Muscle layer of duodenum (tissue), 2 donors: ENCODE measurements at regions not wholly inside any gene's neighbourhood (a gene's known extent, or its start where the extent isn't known, plus 50 kb on each side); places are given as distances from the start of the nearest gene placed in this dataset.

Experiments
- H3K27ac ChIP-seq: one replicate; pipeline ENCODE4 v1.7.0; 2013; ENCODE audit warnings: mild to moderate bottlenecking, low read length
- H3K27me3 ChIP-seq: one replicate; pipeline ENCODE4 v1.7.0; 2013; ENCODE audit warnings: low read depth, mild to moderate bottlenecking, control low read depth, low read length
- H3K36me3 ChIP-seq, 2 donors: one replicate each; pipeline ENCODE4 v1.7.0; 2013; ENCODE audit warnings: low read length in 2 of 2, control low read depth in 1 of 2, mild to moderate bottlenecking in 1 of 2; ENCODE audit not compliant: insufficient read depth in 2 of 2, control insufficient read depth in 1 of 2
- H3K4me1 ChIP-seq, 2 donors: one replicate each; pipeline ENCODE4 v1.7.0; 2013; ENCODE audit warnings: low read length in 2 of 2, mild to moderate bottlenecking in 2 of 2, control low read depth in 1 of 2, moderate library complexity in 1 of 2; ENCODE audit not compliant: insufficient read depth in 2 of 2, control insufficient read depth in 1 of 2
- H3K4me3 ChIP-seq, 2 donors: one replicate each; pipeline ENCODE4 v1.7.0; 2013; ENCODE audit warnings: low read length in 2 of 2, low read depth in 1 of 2, mild to moderate bottlenecking in 1 of 2
- H3K9me3 ChIP-seq, 2 donors: one replicate each; pipeline ENCODE4 v1.7.0; 2013; ENCODE audit warnings: low read length in 2 of 2, control low read depth in 1 of 2, mild to moderate bottlenecking in 1 of 2; ENCODE audit not compliant: control insufficient read depth in 1 of 2
- donor health status: healthy.

DNA sequence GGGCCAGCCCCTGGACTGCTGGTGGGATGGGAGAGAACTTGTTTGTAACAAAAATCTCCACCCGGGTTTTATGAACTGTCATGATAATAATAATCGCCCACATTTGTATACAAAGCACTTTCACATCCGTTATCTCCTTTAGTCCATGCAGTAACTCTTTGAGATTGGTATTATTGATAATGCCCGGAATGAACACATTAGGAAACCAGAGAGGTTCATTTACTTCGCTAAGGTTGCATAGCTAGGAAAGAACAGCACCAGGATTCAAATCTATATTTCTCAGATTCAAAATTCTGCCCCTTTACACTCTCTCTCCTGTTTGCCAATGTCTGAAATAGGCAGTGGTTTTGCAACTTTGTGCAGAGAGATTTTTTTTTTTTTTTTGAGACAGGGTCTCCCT is 131.4 kb downstream of the FOXD2 start:
- Histone ChIP-seq H3K27ac (no peak overlapping the region), H3K4me3 (no peak overlapping the region), H3K4me1 (no peaks in the 10 kb centered on the region), H3K9me3 (no peaks in the 10 kb centered on the region), H3K36me3 (no peaks in the 10 kb centered on the region), H3K27me3 (no peaks in the 10 kb centered on the region)

DNA sequence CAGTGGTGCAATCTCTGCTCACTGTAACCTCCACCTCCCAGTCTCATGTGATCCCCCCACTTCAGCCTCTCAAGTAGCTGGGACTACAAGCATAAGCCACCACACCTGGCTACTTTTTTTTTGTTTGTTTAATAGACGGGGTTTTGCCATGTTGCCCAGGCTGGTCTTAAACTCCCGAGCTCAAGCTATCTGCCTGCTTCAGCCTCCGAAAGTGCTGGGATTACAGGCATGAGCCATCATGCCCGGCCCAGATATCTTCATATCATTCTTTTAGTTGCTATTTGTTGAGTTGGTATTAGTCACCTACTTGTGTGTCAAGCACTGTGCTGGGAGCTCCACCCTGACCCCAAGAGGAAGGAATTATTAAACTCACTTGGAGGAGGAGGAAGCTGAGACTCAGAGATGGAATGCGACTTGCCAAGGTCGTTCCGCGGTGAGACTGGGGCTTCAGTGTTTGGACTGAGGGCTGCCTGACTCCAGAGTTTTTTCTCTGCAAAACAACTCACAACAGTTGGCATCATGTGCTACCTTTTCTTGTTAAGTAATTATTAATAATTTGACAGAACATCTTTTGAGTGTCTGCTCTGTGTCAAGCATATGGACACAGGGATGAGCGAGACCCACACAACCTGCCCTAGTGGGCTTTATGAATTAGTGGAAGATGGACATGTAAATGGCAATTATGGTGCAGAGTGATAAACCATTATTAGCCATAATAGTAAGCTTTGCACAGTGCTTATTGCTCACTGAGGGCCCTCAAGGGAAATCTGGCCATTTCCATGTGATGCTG is 132.0 kb downstream of the FOXD2 start:
- Histone ChIP-seq H3K36me3 (no peaks in the 10 kb centered on the region), H3K27ac (no peak overlapping the region), H3K4me1 (no peaks in the 10 kb centered on the region), H3K4me3 (no peak overlapping the region), H3K9me3 (no peaks in the 10 kb centered on the region), H3K27me3 (no peaks in the 10 kb centered on the region)

DNA sequence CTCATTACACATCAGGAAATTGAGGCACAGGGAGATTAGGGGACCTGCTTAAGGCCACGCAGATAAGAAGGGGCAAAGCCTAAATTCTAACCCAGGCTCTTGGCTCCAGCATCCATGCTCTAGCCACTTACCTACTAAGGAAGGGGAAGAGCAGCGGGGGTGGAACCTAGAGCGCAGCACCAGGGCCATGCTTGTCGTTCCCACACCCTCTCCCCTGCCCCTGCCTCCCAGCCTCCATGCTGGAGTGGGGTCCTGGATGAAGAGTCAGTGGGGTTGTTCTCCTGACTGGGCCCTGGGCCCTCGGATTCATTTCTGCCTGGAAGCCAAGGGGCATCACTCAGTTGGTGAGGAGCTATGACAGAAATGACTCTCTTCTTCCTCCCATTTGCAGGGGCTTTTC is 133.3 kb downstream of the FOXD2 start:
- H3K36me3 ChIP-seq: no peaks in the 10 kb centered on the region
- H3K9me3 ChIP-seq: no peaks in the 10 kb centered on the region
- no peaks in the 10 kb centered on the region for H3K27me3 ChIP-seq
- no peak overlapping the region for H3K4me3 ChIP-seq
- H3K4me1 ChIP-seq: no peaks in the 10 kb centered on the region
- H3K27ac ChIP-seq: no peak overlapping the region

DNA sequence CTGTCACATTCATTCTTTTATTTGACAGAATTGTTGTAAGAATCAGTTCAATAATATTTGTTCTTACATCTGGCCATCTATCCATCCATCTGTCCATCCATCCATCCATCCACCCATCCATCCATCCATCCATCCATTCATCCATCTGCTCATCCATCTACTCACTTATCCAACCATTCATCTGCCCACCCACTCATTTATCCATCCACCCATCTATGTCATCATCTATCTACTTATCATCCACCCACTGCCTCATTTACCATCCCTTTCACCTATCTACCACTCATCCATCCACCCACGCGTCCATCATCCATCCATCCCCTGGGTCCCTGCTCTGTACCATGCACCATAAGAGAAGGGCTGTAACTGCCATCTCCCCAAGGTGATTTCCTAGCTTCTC is 134.1 kb downstream of the FOXD2 start:
- no peaks in the 10 kb centered on the region for H3K36me3 ChIP-seq
- H3K27me3 ChIP-seq: no peaks in the 10 kb centered on the region
- no peak overlapping the region for H3K4me3 ChIP-seq
- no peaks in the 10 kb centered on the region for H3K4me1 ChIP-seq
- H3K27ac ChIP-seq: no peak overlapping the region
- H3K9me3 ChIP-seq: no peaks in the 10 kb centered on the region

DNA sequence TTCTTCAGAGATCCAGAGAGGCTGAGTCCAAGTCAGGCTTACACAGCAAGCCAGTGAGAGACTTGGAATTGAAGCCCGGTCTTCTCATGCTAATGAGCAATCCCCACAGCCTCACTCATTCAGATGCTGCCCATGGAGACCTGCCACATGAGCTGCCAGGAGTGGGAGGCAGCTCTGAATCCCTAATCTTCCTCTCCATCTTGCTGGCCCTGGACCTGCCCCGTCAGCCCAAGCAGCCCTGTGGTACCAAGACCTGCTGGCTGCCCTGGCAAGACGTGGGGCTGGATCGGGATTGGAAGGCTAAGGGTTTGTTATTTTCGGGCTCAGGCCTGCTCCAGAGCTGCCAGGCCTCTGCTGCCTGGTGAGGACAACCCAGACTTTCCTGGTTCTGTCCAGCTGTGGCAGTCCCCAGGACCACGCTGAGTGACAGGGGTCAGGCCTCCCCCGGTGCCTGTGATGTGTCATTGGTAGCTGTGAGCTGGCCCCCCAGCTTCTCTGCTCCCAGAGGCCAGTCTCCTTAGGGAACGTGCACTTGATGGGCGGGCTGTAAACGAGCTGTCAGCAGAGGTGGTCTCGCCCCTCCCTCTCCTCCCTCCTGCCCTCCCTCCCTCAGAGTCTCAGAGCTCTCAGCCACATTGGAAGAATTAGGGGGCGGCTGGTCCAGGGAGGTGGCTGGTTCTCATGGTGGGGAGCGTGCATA is 135.0 kb downstream of the FOXD2 start:
- H3K27me3 ChIP-seq: no peaks in the 10 kb centered on the region
- no peaks in the 10 kb centered on the region for H3K36me3 ChIP-seq
- H3K4me1 ChIP-seq: peaks cover 0 to under 1% of the 10 kb centered on the region in 2 donors
- H3K27ac ChIP-seq: no peak overlapping the region
- no peaks in the 10 kb centered on the region for H3K9me3 ChIP-seq
- no peak overlapping the region for H3K4me3 ChIP-seq

DNA sequence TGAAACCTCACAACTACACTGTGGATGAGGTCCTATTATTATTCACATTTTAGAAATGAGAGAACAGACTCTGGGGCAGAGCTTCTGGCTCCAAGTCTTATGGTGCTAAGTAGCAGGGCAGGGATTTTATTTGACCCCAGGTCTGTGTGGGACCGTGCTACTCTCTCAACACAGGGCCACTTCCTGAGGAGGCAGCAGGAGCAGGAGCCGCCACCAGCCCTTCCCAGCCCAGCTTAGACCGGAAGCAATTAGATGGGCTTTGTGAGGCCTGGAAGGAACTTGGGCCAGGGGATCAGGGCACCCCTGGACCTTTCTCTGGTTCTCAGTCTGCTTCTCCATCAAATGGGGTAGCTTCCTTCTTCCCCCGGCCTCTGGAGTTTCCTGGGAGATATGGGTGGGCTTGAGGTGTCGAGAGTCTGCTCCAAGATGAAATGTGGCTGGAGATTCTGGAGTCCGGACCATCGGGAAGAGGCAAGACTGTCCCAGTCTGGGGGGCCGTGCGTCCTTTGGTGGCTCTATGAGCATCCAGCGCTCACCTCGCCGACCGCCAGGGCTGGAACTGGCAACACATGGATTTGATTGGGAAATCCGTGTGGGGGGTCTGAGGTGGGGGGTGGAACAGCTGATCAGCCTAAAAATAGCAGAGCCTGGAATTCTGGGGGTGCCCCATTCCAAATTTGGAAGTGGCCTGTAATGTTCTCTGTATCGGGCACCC is 136.8 kb downstream of the FOXD2 start:
- Histone ChIP-seq H3K27ac (no peak overlapping the region), H3K4me3 (no peak overlapping the region), H3K9me3 (no peaks in the 10 kb centered on the region), H3K27me3 (no peaks in the 10 kb centered on the region), H3K36me3 (no peaks in the 10 kb centered on the region), H3K4me1 (peaks cover 0 to 4% of the 10 kb centered on the region in 2 donors)

DNA sequence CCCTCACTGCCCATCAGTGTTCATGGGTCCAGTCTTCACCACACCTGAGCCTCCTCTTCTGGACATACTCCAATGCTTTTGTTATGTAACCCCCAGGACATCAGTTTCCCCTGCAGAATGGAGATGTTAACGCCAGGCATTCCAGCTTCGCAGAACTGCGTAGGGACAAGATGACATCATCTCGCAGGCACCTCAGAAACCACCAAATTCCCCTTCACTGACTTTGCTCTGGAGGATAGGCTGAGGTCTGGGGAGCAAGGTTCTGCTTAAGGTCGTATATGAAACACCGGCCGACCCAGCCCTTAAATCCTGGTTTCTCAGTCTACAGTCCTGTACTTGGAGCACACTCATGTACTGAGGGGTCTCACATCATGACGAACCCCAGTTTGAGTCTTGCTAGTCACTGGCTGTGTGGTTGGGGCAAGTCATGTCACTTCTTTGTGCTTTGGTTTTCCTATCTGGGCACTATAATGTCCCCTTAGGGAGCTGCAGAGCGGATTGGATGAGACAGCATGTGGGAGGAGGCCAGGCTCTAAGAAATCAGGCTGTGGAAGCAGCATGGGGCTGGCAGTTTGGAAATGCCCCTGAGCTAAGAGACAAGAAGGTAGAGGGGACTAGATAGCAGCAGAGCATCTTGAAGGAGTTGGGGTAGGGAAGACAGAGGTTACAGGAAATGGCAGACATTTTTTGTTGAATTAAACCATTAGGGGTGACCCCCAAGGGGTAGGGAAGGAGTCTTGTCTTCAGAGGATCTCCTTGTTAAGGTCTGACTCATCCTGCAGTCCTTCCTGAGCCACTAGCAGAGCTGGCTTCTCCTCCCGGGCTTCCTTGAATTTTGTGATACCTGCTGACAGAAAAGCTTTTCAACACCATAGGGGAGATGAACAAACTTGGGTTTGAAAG is 138.3 kb downstream of the FOXD2 start:
- Histone ChIP-seq H3K27ac (no peak overlapping the region), H3K4me3 (no peak overlapping the region), H3K36me3 (no peaks in the 10 kb centered on the region), H3K27me3 (no peaks in the 10 kb centered on the region), H3K9me3 (no peaks in the 10 kb centered on the region), H3K4me1 (peaks cover 0 to 4% of the 10 kb centered on the region in 2 donors)

DNA sequence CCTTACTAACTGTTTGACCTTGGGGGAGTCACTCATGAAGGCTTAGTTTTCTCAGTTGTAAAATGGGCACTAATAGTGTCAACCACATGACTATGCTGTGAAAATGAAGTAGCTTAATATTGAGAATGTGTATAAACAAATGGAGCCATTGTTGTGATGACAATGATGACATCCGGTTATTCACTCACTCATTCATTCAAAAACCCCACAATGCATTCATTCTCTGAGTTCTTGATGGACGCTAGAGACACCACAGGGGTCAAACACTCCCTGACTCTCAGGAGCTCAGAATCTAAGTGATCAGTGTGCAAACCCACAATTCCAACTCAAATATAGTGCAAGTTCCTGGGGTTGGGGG is 138.9 kb downstream of the FOXD2 start:
- no peak overlapping the region for H3K27ac ChIP-seq
- H3K36me3 ChIP-seq: no peaks in the 10 kb centered on the region
- H3K4me3 ChIP-seq: no peak overlapping the region
- H3K27me3 ChIP-seq: no peaks in the 10 kb centered on the region
- no peaks in the 10 kb centered on the region for H3K9me3 ChIP-seq
- H3K4me1 ChIP-seq: peaks cover 0 to 4% of the 10 kb centered on the region in 2 donors

DNA sequence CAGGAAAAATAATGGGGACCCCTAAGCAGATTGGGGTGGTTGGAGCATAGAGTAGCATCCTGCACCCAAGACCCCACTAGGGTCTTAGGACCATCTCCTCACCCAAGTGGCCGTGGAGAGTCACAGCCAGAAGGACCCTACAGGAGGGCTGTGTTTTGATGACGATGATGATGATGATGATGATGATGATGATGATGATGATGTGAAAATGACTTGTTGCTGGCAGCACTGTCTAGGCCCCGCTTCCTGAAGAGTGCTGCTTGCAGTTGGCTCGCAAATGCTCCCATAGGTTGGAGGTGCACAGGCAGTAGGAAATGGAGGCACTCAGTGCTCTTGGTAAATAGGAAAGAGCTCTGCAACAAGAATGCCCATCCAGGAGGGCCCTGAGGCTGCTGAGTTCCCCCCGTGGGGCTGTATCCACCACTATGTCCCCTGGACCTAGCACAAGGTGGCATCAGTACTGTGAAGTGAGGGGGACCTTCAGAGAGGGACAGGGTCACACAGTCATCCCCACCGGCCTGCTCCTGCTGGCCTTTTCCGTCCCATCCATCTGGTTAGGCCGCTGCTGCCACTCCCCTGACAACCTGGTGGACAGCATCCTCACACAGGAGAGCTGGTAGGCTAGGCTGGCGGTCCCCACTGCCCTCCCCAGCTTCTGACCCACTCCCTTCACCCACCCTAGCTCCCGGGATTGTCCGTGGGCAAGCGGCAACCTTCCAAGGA is 139.6 kb downstream of the FOXD2 start:
- H3K27ac ChIP-seq: no peak overlapping the region
- no peaks in the 10 kb centered on the region for H3K27me3 ChIP-seq
- peaks cover 0 to 4% of the 10 kb centered on the region in 2 donors for H3K4me1 ChIP-seq
- no peaks in the 10 kb centered on the region for H3K36me3 ChIP-seq
- no peak overlapping the region for H3K4me3 ChIP-seq
- H3K9me3 ChIP-seq: no peaks in the 10 kb centered on the region

DNA sequence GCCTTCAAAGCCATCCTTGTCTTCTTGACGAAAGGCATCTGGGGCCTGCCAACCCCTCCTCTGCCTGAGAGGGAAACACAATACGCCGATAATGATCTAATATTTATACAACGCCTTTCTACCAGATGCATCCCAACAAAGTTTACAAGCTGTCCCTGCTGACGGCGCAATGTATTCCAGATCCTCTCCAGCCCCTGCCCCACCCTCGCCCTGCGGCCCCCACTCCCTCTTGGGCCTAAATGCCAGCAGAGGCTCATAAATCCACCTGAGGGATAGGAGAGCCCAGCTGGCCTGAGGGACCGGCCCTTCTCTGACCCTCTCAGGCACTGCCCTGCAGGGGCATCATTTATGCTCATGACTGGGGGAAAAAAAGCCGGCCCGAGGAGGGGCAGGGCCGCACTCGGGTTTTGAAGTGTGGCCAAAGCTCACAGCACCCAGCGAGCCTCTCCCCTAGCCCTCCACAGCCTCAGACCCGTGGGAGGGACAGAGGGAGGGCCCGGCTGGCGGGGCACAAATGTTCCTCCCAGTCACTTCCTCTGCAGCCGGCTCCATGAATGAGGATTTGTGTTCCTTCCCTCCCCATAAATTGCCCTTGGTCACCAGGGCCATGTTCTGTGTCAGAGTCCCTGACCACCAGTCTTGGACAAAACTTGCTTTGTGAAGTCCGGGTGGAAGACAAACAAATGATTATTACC is 140.3 kb downstream of the FOXD2 start:
- peaks cover 0 to 4% of the 10 kb centered on the region in 2 donors for H3K4me1 ChIP-seq
- H3K27ac ChIP-seq: no peak overlapping the region
- no peak overlapping the region for H3K4me3 ChIP-seq
- H3K9me3 ChIP-seq: no peaks in the 10 kb centered on the region
- no peaks in the 10 kb centered on the region for H3K36me3 ChIP-seq
- no peaks in the 10 kb centered on the region for H3K27me3 ChIP-seq
